Activated T-helper 1 cell treated with Interleukin-2 at 50 U/mL for 16 hours (primary cell): ENCODE measurements at regions not wholly inside any gene's neighbourhood (a gene's known extent, or its start where the extent isn't known, plus 50 kb on each side); places are given as distances from the start of the nearest gene placed in this dataset.

Experiments used
- DNase-seq: peaks from one replicate; pipeline ENCODE4 v3.0.0-alpha.2; 2020; ENCODE audit warnings: low read depth

DNA sequence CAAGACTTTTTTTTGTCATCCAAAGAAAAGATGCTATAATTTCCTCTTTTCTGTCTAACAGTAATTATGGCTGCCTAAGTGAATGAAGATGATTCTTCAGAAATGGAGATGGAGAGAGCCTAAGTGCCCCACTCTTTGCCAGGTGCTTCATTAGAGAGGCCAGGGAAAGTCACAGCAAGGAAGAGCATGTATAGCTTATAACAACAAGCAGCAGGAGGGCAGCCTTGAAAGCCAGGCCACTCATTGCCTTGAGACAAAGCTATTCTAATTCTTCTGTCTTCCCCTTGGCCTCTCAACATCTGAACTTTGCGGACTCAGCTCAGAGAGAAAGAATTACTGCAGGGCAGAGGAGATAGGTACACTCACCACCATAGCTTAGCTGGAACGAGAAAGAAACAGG, 112.0 kb upstream of the ZNF366 start:
- no peak for DNase-seq

DNA sequence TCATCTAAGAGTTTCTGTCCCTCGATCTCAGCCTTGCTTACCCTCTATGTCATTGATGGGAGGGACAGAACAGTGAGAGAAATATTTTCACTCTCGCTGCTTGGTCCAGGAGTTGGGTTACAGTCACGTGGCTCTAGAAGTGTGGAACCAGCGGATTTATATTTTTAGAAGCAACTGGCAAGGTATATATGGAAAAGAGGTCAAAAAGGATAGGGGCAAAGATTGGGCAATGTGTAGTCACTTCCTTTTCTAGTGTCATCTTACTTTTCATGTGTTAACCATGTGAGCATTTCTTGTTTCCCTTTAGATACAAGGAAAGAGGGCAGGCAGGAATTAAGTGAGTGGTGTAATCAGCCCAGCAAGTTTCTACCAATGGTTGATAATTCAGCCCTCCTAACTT, 111.5 kb upstream of the ZNF366 start:
- no peak for DNase-seq

DNA sequence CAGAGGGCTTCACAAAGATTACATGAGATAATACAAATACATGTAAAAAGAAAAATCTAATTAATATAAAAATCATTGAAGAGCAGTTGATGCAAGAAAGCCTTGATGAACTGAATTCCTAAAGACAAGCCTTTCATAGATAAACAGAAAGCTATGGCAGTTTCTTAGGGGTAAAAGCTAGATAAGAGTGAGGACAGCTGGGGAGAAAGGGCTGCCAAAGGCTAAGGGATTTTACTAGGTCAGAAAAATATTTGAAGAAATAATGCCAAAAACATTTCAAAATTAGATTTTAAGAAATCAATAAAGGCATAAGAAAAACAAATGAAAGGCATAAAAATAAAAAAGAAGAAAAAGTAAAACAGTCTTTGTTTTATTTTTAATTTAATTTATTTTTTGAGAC, 107.9 kb upstream of the ZNF366 start:
- no peak for DNase-seq

GRCh38 chr5:72613515-72613914, 106.3 kb upstream of the ZNF366 start:
- no peak for DNase-seq

- no peak for DNase-seq
These were observed 105.6 kb upstream of the ZNF366 start for GRCh38 chr5:72612810-72613209.

DNA sequence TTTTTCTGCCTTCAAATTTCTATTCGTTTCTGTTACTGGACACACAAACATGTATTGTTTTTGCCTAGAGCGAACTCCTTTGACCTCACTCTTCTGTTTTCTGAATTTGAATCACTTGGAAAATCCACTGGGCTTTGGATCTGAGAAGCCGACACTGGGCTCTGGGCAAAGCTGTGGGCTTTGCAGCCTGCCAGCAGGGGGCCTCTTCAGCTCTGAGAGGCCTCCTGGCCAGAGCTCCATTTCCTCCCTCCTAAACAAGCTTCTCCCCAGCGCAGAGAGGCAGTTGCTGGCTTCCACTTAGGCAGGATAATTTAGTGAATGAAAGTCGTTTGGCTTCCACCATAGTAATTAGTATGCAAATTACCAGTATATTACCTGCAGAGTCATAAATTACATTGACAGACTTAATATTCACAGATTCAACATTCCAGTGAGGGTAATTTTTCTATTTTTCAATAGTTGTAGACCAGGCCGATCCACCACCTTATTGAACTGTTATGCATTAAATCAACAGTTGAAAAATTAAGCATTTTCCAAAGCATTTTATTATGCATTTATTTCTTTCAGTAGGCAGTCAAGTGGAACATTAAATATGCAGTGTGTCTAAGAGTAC, 104.0 kb upstream of the ZNF366 start:
- peak; percentile 9 for DNase-seq

DNA sequence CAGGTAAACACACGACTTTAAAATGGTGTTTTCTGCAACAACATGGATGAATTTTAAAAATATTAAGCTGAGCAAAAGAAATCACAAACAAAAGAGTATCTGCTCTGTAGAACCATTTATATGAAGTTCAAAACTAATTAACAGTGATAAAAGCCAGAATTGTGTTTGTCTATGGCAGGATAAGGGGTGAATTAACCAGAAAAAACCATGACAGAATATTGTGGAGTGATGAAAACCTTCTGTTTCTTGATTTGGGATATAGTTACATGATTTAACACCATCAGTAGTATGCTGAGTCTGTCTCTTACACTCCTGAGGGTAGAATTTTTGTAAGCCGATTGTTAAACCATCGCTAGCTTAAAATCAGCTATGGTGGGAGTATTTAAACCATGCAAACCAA, 101.7 kb upstream of the ZNF366 start:
- no peak for DNase-seq

- no peak for DNase-seq
These were observed 101.1 kb upstream of the ZNF366 start for GRCh38 chr5:72608297-72608696.

DNA sequence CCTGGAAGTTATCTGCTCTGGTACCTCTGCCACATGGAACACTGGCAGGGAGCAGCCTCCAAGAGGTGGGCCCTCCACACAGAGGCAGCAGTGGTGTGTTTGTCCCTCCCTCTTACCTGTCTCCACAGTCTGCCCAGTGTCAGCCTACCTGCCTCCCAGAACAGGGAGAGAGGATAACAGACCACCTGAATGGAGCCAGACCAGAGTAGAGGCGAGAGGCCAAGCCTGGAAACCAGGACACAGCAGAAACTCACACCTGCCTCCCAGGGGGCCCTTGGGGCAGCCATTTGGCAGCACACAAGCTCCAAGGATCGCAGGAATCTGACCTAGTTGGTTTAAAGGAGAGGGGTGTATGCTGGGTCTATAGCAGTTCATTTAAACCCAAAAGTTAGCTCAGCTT, 100.2 kb upstream of the ZNF366 start:
- DNase-seq, result no peak

DNA sequence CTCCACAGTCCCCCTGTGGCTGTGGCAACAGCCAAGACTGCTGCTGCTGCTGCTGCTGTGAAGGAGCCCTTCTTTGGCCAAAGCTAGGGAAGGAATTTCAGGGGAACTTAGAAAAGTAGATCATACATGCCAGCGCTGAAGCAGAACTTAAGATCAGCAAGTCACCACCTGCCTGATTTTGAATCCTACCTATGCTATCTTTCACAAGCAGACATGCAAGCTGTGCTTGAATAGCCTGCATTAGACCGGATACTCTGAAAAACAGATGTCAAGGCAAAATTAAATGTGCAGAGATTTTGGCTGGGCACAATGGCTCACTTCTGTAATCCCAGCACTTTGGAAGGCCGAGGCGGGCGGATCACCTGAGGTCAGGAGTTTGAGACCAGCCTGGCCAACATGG, 99.3 kb upstream of the ZNF366 start:
- DNase-seq, result no peak

- no peak for DNase-seq
These were observed 98.4 kb upstream of the ZNF366 start for GRCh38 chr5:72605632-72606031.

- DNase-seq, result no peak
These were observed 97.6 kb upstream of the ZNF366 start for GRCh38 chr5:72604798-72605154.

GRCh38 chr5:72604111-72604797, 97.0 kb upstream of the ZNF366 start:
- no peak for DNase-seq

- no peak for DNase-seq
These were observed 95.8 kb upstream of the ZNF366 start for GRCh38 chr5:72602696-72603685.

DNA sequence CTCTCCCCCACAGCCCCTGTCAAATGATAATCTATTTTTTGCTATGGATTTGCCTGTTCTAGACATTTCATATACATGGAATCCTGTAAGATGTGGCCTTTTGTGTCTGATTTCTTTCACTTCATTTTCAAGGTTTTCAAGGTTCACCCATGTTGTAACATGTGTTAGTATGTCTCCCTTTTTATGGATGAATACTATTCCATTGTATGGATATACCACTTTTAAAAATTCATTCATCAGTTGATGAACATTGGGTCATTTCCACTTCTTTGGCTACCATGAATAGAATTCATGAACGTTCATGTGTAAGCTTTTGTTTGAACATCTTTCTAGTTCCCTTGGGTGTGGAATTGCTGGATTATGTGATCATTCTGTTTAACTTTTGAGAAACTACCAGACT, 94.7 kb upstream of the ZNF366 start:
- DNase-seq, result no peak

DNA sequence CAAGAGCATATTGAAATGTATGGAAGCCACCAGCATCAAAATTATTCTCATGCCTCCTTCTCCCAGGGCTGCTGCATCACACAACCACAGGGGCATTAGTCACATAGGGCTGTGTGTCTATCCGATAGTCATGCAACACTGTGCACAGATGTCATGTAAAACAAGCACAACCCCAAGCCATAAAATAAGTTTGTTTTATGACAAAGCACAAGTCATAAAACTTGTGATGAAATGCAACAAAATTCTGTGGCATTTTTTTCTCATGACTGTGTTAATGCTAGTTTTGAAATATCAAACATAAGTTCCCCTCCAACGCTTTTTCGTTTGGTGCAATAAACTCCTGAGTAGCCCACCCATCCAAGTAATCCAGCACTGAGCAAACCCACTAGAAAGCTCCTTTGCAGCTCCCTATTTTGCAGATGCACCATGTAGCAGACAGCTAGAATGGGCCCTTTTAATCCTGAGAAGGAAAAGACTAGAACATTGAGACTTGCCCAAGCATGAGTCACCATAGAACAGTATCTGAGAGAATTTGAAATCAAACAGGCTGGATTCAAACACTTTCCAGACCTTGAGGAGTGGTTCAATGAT, 93.3 kb upstream of the ZNF366 start:
- DNase-seq, result no peak

GRCh38 chr5:72599519-72600370, 92.5 kb upstream of the ZNF366 start:
- DNase-seq, result no peak

DNA sequence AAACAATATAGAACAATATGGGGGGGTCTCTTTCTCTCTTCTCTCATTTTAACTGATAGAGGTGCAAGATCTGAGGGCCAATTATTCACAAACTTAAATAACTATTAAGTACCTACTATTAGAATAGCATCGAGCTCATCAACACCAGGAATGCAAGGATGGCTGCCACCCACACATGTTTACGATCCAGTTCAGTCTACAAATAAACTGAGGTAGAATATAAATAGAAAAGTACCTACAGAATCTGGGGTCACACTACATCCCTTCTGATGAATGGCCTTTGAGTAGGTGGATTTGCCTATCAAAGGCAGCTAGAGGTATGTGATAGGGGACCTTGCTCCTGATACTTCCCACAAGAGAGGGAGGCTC, 91.8 kb upstream of the ZNF366 start:
- no peak for DNase-seq

DNA sequence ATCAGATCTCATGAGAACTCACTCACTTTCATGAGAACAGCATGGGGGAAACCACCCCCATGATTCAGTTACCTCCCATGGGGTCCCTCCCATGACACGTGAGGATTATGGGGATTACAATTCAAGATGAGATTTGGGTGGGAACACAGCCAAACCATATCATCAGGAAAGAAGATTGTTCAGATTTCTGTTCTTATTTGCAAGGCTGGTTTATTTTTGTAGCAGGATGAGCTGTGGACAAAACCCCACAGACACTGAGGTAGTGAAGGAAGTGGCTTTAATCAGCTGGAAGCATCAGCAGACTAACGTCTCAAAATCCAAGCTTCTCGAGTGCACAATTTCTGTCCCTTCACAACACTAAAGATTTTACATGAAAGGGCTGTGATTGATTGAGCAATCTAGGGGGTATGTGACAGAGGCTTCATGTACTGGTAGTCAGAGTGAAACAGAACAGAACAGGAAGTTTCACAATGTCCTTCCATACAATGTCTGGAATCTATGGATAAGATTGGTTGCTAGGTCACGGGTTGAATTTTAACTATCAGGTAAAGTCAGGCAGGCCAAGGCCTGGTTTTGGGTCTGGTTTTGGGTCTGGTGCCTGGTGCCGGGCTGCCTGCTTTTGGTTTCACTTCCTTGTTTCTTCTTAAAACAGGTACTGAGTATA, 91.3 kb upstream of the ZNF366 start:
- DNase-seq, result no peak

GRCh38 chr5:72597456-72597948, 90.3 kb upstream of the ZNF366 start:
- DNase-seq, result no peak

DNA sequence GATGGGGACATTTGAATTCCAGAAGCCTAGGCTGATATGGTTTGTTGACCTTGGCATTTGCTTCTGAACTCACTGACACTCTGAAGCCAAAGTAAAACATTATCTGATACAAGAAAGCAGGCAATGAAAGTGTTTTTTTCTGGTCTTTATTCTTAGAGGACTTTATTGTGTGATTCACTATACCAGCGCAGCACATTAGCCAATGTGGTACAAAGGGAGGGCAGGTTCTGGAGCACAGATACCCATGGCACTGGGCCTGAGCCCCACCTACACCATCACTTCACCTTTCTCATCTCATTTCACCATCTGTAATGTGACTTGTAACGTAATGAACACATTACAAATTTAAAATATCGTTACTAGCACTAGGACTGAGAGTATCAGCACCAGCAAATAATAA, 89.7 kb upstream of the ZNF366 start:
- no peak for DNase-seq
